ENCODE measurements at regions not wholly inside any gene's neighbourhood (a gene's known extent, or its start where the extent isn't known, plus 50 kb on each side); places are given as distances from the start of the nearest gene placed in this dataset.
"Not testable (repeated sequence)": the region's sequence is repeated elsewhere in the genome, so short reads cannot be mapped to it uniquely, and the experiment has no call there.

DNA sequence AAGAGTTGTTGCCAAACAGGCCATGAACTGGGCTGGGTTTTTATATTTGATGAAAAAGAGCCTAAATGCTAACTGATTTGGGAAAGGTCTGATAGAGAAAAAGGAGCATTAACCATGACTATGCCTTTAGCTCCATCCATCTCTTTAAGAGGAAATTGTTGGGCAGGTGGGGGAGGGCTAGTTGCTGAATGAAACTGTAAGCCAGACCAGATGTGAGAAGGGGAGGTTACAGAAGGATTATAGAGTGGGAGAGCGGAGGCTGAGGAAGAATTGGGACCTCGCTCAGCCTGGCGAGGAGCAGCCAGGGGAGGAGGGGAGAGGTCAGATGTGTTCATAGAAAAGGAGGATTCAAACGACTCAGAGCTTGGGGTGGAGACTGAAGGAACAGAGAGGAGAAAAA is 74.9 kb upstream of the OTUD4 start:
- H3K36me3 ChIP-seq (ENCODE audit: control insufficient read depth in 4 of 4, insufficient read depth in 4 of 4, low read length in 3 of 4); H3K27ac ChIP-seq (ENCODE audit: insufficient read depth in 1 of 2, low read depth in 1 of 2, low read length in 2 of 2, poor library complexity in 1 of 2, severe bottlenecking in 2 of 2); H3K4me1 ChIP-seq (ENCODE audit: control extremely low read depth in 1 of 4, control insufficient read depth in 4 of 4, insufficient read depth in 4 of 4, low read length in 3 of 4); H3K27me3 ChIP-seq (replicated peaks in 2 of 5; ENCODE audit: control insufficient read depth in 4 of 5, insufficient read depth in 5 of 5, low read length in 4 of 5); POLR2A ChIA-PET; H3K4me3 ChIP-seq (ENCODE audit: control insufficient read depth in 1 of 7, extremely low read depth in 1 of 7, insufficient read depth in 4 of 7, low read depth in 2 of 7, low read length in 6 of 7); H3K9me3 ChIP-seq (ENCODE audit: control extremely low read depth in 1 of 5, control insufficient read depth in 4 of 5, insufficient read depth in 2 of 5, low read depth in 1 of 5, low read length in 4 of 5); CTCF ChIA-PET; DNase-seq: not testable (repeated sequence)
- 83% methylated on average over 4 of the region's 4 CpGs for WGBS (ENCODE audit: insufficient coverage)

DNA sequence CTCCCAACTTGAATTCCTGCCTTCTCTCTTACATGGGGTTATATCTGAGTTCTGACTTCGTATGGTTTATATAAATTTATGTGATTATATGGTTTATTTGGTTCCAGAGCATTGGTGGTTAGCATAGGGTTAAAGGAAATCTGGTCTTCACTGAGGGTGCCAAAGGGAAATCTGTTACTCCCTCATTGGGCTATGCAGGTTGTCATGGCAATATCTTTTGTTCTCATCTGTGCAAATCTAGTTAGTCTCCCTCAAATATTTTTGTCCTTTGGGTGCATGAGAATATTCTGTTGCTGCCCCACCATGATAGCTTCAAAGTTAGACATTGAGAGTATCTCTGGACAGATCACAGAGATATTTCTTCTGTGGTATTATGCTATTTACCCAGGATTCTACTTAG is 71.8 kb upstream of the OTUD4 start:
- CTCF ChIA-PET = interaction anchor here (0.7 kb wide), 1 partner anchor 357 kb away, joined by 3 read pairs; no protein-coding TSS in a partner anchor
- no peak overlapping the region for H3K4me3 ChIP-seq (ENCODE audit: control insufficient read depth in 1 of 7, extremely low read depth in 1 of 7, insufficient read depth in 4 of 7, low read depth in 2 of 7, low read length in 6 of 7)
- H3K9me3 ChIP-seq (ENCODE audit: control extremely low read depth in 1 of 5, control insufficient read depth in 4 of 5, insufficient read depth in 2 of 5, low read depth in 1 of 5, low read length in 4 of 5) = no peaks in the 10 kb centered on the region

GRCh38 chr4:145251391-145251790 is 71.0 kb upstream of the OTUD4 start:
- Histone ChIP-seq H3K36me3 (ENCODE audit: control insufficient read depth in 4 of 4, insufficient read depth in 4 of 4, low read length in 3 of 4) (no peaks in the 10 kb centered on the region), H3K4me3 (ENCODE audit: control insufficient read depth in 1 of 7, extremely low read depth in 1 of 7, insufficient read depth in 4 of 7, low read depth in 2 of 7, low read length in 6 of 7) (no peak overlapping the region), H3K27me3 (replicated peaks in 2 of 5; ENCODE audit: control insufficient read depth in 4 of 5, insufficient read depth in 5 of 5, low read length in 4 of 5) (peaks cover 0 to 2% (median 0%) of the 10 kb centered on the region in 5 experiments), H3K4me1 (ENCODE audit: control extremely low read depth in 1 of 4, control insufficient read depth in 4 of 4, insufficient read depth in 4 of 4, low read length in 3 of 4) (no peaks in the 10 kb centered on the region), H3K27ac (ENCODE audit: insufficient read depth in 1 of 2, low read depth in 1 of 2, low read length in 2 of 2, poor library complexity in 1 of 2, severe bottlenecking in 2 of 2) (no peak overlapping the region), H3K9me3 (ENCODE audit: control extremely low read depth in 1 of 5, control insufficient read depth in 4 of 5, insufficient read depth in 2 of 5, low read depth in 1 of 5, low read length in 4 of 5) (no peaks in the 10 kb centered on the region)
- no peak for DNase-seq
- 100% methylated on average over 1 of the region's 2 CpGs for WGBS (ENCODE audit: insufficient coverage)
- POLR2A ChIA-PET = no interaction called here
- CTCF ChIA-PET = interaction anchor here (1.2 kb wide), 1 partner anchor 18 kb away, joined by 3 read pairs; no protein-coding TSS in a partner anchor

More for the DNA sequence above, 71.8 kb upstream of the OTUD4 start:
- no CpG with 5 or more reads among the region's 1 CpG for WGBS (ENCODE audit: insufficient coverage)
- Histone ChIP-seq H3K4me1 (ENCODE audit: control extremely low read depth in 1 of 4, control insufficient read depth in 4 of 4, insufficient read depth in 4 of 4, low read length in 3 of 4) (no peaks in the 10 kb centered on the region), H3K27me3 (replicated peaks in 2 of 5; ENCODE audit: control insufficient read depth in 4 of 5, insufficient read depth in 5 of 5, low read length in 4 of 5) (peaks cover 0 to 2% (median 0%) of the 10 kb centered on the region in 5 experiments), H3K36me3 (ENCODE audit: control insufficient read depth in 4 of 4, insufficient read depth in 4 of 4, low read length in 3 of 4) (no peaks in the 10 kb centered on the region), H3K27ac (ENCODE audit: insufficient read depth in 1 of 2, low read depth in 1 of 2, low read length in 2 of 2, poor library complexity in 1 of 2, severe bottlenecking in 2 of 2) (no peak overlapping the region)
- POLR2A ChIA-PET = no interaction called here
- DNase-seq = no peak

DNA sequence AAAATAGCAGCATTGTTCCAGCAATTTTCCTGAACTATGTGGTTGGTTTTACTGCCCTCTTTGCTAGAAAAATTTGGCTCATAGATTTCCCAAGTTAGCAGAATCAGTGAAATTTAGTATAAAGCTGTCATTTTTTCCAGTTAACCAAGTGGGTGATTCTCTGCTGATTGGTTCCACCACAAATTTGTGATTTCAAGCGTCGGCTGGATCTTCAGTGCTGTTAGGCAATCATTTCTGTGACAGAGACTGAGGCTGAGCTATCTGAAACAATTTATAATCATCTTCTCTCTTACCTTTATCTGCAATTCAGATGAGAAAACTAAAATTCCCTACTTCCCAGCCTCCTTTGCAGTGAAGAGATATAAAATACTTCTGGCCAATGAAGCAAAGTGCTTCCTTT is 68.6 kb upstream of the OTUD4 start:
- no peaks in the 10 kb centered on the region for H3K9me3 ChIP-seq (ENCODE audit: control extremely low read depth in 1 of 5, control insufficient read depth in 4 of 5, insufficient read depth in 2 of 5, low read depth in 1 of 5, low read length in 4 of 5)
- CTCF ChIA-PET = interaction anchor here (1.5 kb wide), 1 partner anchor 361 kb away, joined by 3 read pairs; no protein-coding TSS in a partner anchor
- POLR2A ChIA-PET = no interaction called here
- H3K36me3 ChIP-seq (ENCODE audit: control insufficient read depth in 4 of 4, insufficient read depth in 4 of 4, low read length in 3 of 4) = no peaks in the 10 kb centered on the region
- no peak for DNase-seq
- H3K4me1 ChIP-seq (ENCODE audit: control extremely low read depth in 1 of 4, control insufficient read depth in 4 of 4, insufficient read depth in 4 of 4, low read length in 3 of 4) = no peaks in the 10 kb centered on the region
- no peak overlapping the region for H3K27ac ChIP-seq (ENCODE audit: insufficient read depth in 1 of 2, low read depth in 1 of 2, low read length in 2 of 2, poor library complexity in 1 of 2, severe bottlenecking in 2 of 2)
- H3K27me3 ChIP-seq (replicated peaks in 2 of 5; ENCODE audit: control insufficient read depth in 4 of 5, insufficient read depth in 5 of 5, low read length in 4 of 5) = peaks cover 0 to 2% (median 0%) of the 10 kb centered on the region in 5 experiments
- 80% methylated on average over 1 of the region's 2 CpGs for WGBS (ENCODE audit: insufficient coverage)
- no peak overlapping the region for H3K4me3 ChIP-seq (ENCODE audit: control insufficient read depth in 1 of 7, extremely low read depth in 1 of 7, insufficient read depth in 4 of 7, low read depth in 2 of 7, low read length in 6 of 7)

DNA sequence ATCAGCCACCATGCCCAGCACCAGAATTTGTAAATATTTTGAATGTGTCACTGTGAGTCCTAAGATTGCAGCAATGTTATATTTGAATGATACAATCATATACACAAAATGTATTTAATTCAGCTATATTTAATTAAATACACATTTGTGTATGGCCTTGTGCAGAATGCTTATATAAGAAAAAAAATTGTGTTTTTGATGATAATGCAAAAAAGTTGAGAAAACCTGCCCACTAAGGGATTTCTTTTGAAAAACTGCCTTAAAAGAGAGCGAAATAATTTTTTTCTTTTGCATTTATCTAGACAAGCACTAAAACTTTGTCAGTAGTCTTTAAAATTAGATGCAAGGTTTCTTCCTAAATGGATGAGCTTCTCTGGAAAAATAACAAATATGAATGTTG is 68.1 kb upstream of the OTUD4 start:
- H3K36me3 ChIP-seq (ENCODE audit: control insufficient read depth in 4 of 4, insufficient read depth in 4 of 4, low read length in 3 of 4) = no peaks in the 10 kb centered on the region
- no peak for DNase-seq
- WGBS (ENCODE audit: insufficient coverage) = no CpG with 5 or more reads among the region's 1 CpG
- peaks cover 0 to 2% (median 0%) of the 10 kb centered on the region in 5 experiments for H3K9me3 ChIP-seq (ENCODE audit: control extremely low read depth in 1 of 5, control insufficient read depth in 4 of 5, insufficient read depth in 2 of 5, low read depth in 1 of 5, low read length in 4 of 5)
- H3K4me3 ChIP-seq (ENCODE audit: control insufficient read depth in 1 of 7, extremely low read depth in 1 of 7, insufficient read depth in 4 of 7, low read depth in 2 of 7, low read length in 6 of 7) = no peak overlapping the region
- ChIA-PET CTCF (interaction anchor here (1.5 kb wide), 1 partner anchor 361 kb away, joined by 3 read pairs; no protein-coding TSS in a partner anchor), POLR2A (no interaction called here)
- H3K27ac ChIP-seq (ENCODE audit: insufficient read depth in 1 of 2, low read depth in 1 of 2, low read length in 2 of 2, poor library complexity in 1 of 2, severe bottlenecking in 2 of 2) = no peak overlapping the region
- H3K27me3 ChIP-seq (replicated peaks in 2 of 5; ENCODE audit: control insufficient read depth in 4 of 5, insufficient read depth in 5 of 5, low read length in 4 of 5) = peaks cover 0 to 2% (median 0%) of the 10 kb centered on the region in 5 experiments
- no peaks in the 10 kb centered on the region for H3K4me1 ChIP-seq (ENCODE audit: control extremely low read depth in 1 of 4, control insufficient read depth in 4 of 4, insufficient read depth in 4 of 4, low read length in 3 of 4)

GRCh38 chr4:145234091-145234706 is 53.8 kb upstream of the OTUD4 start:
- H3K9me3 ChIP-seq (ENCODE audit: control extremely low read depth in 1 of 5, control insufficient read depth in 4 of 5, insufficient read depth in 2 of 5, low read depth in 1 of 5, low read length in 4 of 5) = no peaks in the 10 kb centered on the region
- no peaks in the 10 kb centered on the region for H3K4me1 ChIP-seq (ENCODE audit: control extremely low read depth in 1 of 4, control insufficient read depth in 4 of 4, insufficient read depth in 4 of 4, low read length in 3 of 4)
- CTCF ChIA-PET = interaction anchor here (0.7 to 4.2 kb wide), 15 partner anchors 15 to 389 kb away, joined by 3 to 19 read pairs (median 4); no protein-coding TSS in a partner anchor
- H3K27ac ChIP-seq (ENCODE audit: insufficient read depth in 1 of 2, low read depth in 1 of 2, low read length in 2 of 2, poor library complexity in 1 of 2, severe bottlenecking in 2 of 2) = no peak overlapping the region
- WGBS (ENCODE audit: insufficient coverage) = no CpG with 5 or more reads among the region's 1 CpG
- POLR2A ChIA-PET = interaction anchor here (0.7 kb wide), 1 partner anchor 368 kb away, joined by 3 read pairs; no protein-coding TSS in a partner anchor
- DNase-seq = peak; percentile 66 to 84 (median 76)
- H3K27me3 ChIP-seq (replicated peaks in 2 of 5; ENCODE audit: control insufficient read depth in 4 of 5, insufficient read depth in 5 of 5, low read length in 4 of 5) = peaks cover 0 to 2% (median 0%) of the 10 kb centered on the region in 5 experiments
- no peaks in the 10 kb centered on the region for H3K36me3 ChIP-seq (ENCODE audit: control insufficient read depth in 4 of 4, insufficient read depth in 4 of 4, low read length in 3 of 4)
- H3K4me3 ChIP-seq (ENCODE audit: control insufficient read depth in 1 of 7, extremely low read depth in 1 of 7, insufficient read depth in 4 of 7, low read depth in 2 of 7, low read length in 6 of 7) = no peak overlapping the region

GRCh38 chr4:145231906-145232700 is 51.7 kb upstream of the OTUD4 start:
- peaks cover 0 to 2% (median 0%) of the 10 kb centered on the region in 5 experiments for H3K27me3 ChIP-seq (replicated peaks in 2 of 5; ENCODE audit: control insufficient read depth in 4 of 5, insufficient read depth in 5 of 5, low read length in 4 of 5)
- DNase-seq = no peak
- POLR2A ChIA-PET = interaction anchor here (0.5 kb wide), 1 partner anchor 383 kb away, joined by 3 read pairs; no protein-coding TSS in a partner anchor
- H3K9me3 ChIP-seq (ENCODE audit: control extremely low read depth in 1 of 5, control insufficient read depth in 4 of 5, insufficient read depth in 2 of 5, low read depth in 1 of 5, low read length in 4 of 5) = peaks cover 0 to 5% (median 2%) of the 10 kb centered on the region in 5 experiments
- H3K27ac ChIP-seq (ENCODE audit: insufficient read depth in 1 of 2, low read depth in 1 of 2, low read length in 2 of 2, poor library complexity in 1 of 2, severe bottlenecking in 2 of 2) = no peak overlapping the region
- WGBS (ENCODE audit: insufficient coverage) = 97% methylated on average over 5 of the region's 8 CpGs
- CTCF ChIA-PET = interaction anchor here (0.6 to 1.2 kb wide), 6 partner anchors 50 to 385 kb away, joined by 3 to 4 read pairs (median 3); no protein-coding TSS in a partner anchor
- no peaks in the 10 kb centered on the region for H3K4me1 ChIP-seq (ENCODE audit: control extremely low read depth in 1 of 4, control insufficient read depth in 4 of 4, insufficient read depth in 4 of 4, low read length in 3 of 4)
- no peak overlapping the region for H3K4me3 ChIP-seq (ENCODE audit: control insufficient read depth in 1 of 7, extremely low read depth in 1 of 7, insufficient read depth in 4 of 7, low read depth in 2 of 7, low read length in 6 of 7)
- H3K36me3 ChIP-seq (ENCODE audit: control insufficient read depth in 4 of 4, insufficient read depth in 4 of 4, low read length in 3 of 4) = no peaks in the 10 kb centered on the region

Measured in common myeloid progenitor, CD34-positive (primary cell).